Stimulated activated CD4-positive, alpha-beta T cell treated with anti-CD3 and anti-CD28 coated beads, TNF-alpha, amount 100 ng/mL, for 1 hour (primary cell): ENCODE measurements at regions not wholly inside any gene's neighbourhood (a gene's known extent, or its start where the extent isn't known, plus 50 kb on each side); places are given as distances from the start of the nearest gene placed in this dataset.

Source experiments
- DNase-seq, 3 donors: peaks; one replicate each; pipeline ENCODE4 v3.0.0-alpha.2; 2020; ENCODE audit warnings: low read depth in 3 of 3, low spot score in 1 of 3

GRCh38 chr2:12199491-12200211 is 453.2 kb downstream of the LPIN1 start:
- no peak for DNase-seq

DNA sequence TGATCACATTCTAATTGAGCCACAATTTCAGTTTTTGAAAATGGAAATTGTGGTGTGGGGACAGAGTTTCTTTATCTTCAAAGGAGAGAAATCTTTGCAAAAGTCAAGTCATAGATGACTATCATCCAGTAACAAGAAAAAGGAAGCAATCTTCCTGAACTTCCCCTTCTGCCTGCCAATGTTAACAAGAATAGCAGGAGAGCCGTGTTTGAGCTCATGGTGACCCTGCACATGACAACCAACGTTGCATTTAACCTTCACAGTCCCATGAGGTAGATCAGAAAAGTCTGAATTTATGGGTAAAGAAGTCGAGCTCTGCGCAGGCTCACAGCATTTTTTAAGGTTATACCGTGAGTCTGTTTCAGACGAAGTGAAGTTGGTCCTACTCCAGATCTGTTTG is 454.9 kb downstream of the LPIN1 start:
- DNase-seq: no peak

DNA sequence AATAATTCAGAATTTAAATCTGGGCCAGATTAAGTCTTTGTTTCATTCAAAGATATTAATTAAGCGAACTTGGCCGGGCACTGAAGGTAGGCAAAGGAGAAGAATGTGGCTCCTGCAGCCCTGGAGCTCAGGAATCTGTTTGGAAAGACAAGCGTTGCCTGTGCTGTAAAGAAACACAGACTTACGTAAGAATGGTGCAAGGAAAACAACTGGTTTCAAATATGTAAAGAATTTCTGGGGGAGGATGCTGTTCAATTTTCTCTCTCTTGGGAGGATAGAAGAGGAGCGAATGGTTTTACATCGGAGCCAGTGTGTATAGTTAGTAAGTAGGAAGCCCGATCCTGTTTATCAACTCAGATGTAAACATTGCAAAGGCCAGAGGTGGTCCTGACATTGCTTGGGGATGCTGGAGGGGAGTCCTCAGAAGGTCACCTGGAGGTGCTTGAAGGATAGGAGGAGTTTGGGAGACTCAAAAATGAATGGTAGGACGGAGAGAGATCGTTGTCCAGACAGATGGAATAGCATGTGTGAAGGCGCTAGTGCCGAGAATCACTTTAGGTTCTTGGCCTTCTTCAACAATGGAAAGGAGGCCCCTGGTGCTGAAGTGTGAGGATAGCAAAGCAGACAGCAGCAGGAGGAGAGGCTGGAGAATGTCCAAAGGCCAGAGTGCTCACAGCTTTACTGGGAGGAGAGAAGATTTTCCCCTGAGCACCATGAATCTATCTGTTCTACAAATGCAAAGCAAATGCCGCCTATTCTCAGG is 456.1 kb downstream of the LPIN1 start:
- no peak for DNase-seq

DNA sequence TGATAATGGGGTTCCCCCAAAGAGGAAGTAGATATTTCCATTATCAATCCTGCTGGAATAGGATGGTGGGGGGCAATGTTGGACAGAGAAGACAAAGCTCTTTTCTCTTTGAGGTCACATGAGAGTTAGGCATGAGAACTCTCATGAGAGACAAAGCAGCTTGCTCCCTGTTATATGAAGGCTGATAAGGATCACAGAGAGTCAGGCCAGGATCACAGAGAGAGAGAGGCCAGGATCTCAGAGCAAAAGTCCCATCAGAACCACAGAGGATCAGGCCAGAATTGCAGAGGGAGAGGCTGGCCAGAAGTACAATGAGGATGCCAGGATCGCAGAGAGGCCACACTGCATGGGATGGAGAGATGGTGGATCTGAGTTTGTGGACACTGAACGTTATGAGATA is 457.1 kb downstream of the LPIN1 start:
- no peak for DNase-seq

- DNase-seq: no peak
These were observed 458.7 kb downstream of the LPIN1 start for GRCh38 chr2:12205086-12205485.

GRCh38 chr2:12207491-12207890 is 461.1 kb downstream of the LPIN1 start:
- no peak for DNase-seq

- DNase-seq: no peak
These were observed 463.8 kb downstream of the LPIN1 start for GRCh38 chr2:12210016-12210933.

GRCh38 chr2:12211326-12212175 is 465.1 kb downstream of the LPIN1 start:
- DNase-seq: no peak

DNA sequence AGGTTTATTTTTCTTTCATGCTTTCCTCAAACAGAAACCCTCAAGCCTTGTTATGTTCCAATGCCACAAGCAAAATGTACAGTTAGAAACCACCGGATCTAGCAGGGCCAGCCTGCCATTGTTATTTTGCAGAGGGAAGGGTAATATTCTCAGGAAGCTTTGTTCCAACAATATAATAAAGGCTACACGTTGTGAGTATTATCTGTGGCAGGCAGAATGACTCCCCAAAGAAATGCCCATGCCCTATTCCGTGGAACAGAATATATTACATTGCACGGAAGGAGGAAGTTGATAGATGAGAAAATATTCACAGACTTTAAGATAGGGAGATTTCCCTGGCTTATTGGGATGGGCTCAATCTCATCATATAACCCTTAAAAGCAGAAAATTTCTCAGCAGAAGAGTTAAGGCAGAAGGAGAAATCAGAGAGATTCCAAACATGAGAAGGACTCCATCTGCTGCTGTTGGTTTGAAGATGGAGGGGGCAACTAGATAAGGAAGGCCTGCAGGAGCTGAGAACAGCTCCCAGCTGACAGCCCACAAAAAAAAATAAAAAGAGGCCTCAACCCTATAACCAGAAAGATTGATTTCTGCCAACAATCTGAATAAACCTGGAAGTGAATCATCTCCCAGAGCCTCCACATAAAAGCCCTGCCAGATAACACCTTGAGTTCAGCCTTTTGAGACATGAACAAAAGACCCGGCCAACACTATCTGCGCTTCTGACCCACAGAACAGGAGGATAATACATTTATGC is 466.6 kb downstream of the LPIN1 start:
- no peak for DNase-seq

GRCh38 chr2:12217175-12217574 is 470.7 kb downstream of the LPIN1 start:
- no peak for DNase-seq

- DNase-seq: no peak
These were observed 473.3 kb downstream of the LPIN1 start for GRCh38 chr2:12219761-12220160.

- no peak for DNase-seq
These were observed 475.2 kb downstream of the LPIN1 start for GRCh38 chr2:12221584-12221983.

DNA sequence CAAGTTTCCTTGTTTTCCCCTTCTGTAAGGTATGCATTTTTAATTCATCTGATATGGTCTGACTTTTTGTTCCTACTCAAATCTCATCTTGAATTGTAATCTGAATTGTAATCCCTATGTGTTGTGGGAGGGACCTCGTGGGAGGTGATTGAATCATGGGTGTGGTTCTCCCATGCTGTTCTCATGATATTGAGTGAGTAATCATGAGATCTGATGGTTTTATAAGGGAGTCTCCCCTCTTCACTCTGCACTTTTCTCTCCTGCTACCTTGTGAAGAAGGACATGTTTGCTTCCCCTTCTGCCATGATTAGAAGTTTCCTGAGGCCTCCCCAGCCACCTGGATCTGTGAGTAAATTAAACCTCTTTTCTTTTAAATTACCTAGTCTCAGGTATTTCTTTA is 476.1 kb downstream of the LPIN1 start:
- no peak for DNase-seq

- no peak for DNase-seq
These were observed 477.3 kb downstream of the LPIN1 start for GRCh38 chr2:12223732-12224131.

DNA sequence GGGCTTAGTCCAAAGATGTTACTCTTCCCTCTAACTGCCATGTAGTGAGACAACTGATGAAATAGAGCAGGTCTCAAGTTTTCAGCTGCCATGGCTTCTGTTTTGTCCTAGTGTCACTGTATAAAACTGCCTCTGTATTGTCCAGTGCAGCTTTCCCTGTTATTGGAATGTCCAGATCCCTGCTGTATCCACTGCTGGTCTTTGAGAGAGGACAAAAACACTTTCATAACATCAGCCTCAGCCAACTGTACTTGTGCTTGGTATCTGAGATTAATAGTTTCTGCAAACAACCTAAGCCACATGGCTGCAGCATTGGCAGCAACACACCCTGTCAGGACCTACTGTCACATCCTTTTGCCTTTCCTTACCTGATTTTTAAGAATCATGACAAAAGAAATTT is 480.2 kb downstream of the LPIN1 start:
- DNase-seq: no peak

- no peak for DNase-seq
These were observed 481.6 kb downstream of the LPIN1 start for GRCh38 chr2:12227941-12228608.

DNA sequence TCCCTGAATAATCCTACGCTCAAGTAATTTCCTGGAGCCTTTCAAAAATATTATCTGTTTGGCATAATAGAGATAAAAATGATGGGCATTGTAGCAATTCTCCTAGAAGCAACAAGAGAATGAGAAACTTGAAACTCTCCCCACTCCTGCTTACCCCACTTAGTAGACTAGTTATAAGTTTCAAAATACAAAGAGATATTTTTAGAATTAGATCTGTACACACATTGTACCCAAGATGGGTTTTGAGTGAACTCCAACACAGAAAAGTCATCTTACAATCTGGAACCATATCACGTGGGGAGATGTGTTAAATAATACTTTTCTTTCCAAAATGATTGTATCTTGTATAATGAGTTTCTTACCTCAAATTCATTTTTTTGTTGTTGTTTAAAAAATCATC is 484.9 kb downstream of the LPIN1 start:
- DNase-seq: no peak

GRCh38 chr2:12232876-12233275 is 483.9 kb upstream of the TRIB2 start:
- no peak for DNase-seq

DNA sequence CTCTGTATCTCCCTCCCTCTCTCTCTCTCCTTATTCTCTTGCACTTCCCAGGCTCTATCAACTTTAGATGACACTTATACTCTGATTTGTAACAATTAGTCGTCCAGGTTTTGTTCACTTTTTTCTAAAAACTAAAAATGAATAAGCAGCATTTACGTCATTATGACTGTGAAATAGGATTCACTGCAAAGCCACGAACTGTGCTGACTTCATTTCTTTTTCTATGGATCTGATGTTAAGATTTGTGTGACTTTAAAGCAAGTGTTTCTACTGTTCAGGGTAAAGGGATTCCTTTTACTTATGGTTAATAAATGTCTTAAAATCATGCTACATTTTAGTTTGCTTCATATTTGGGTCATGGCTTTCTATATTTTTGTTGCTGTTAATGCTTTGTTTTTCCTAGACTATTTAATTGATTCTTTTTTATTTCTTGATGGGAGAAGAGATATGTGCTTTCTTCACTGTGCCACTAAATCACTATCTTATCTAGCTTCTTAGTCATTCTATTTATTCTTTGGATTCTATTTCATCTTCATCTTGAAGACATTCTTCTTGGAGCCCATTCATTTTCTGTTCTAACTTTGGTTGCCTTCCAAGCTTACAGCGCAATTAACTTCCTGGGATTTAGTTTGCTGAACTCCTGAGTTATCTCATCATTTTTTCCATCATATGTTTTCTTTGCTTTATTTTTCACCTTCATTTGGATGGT is 480.4 kb upstream of the TRIB2 start:
- DNase-seq: no peak
